NB4 (cell line): ENCODE measurements at regions not wholly inside any gene's neighbourhood (a gene's known extent, or its start where the extent isn't known, plus 50 kb on each side); places are given as distances from the start of the nearest gene placed in this dataset.
A peak's percentile ranks its signal among the peaks of the same experiment; 100 is the strongest.

Source experiments
- DNase-seq: peaks from one replicate; pipeline ENCODE4 v3.0.0; 2010; ENCODE audit warnings: low read depth
- H3K4me3 ChIP-seq: one replicate; pipeline ENCODE4 v1.5.1; 2011; ENCODE audit warnings: mild to moderate bottlenecking, low read depth, low read length, moderate library complexity
- MYC ChIP-seq: IDR thresholded peaks from 2 replicates; pipeline ENCODE4 v1.6.1; 2011; ENCODE audit warnings: low read depth, low read length
- POLR2A ChIP-seq: IDR thresholded peaks from 2 replicates; pipeline ENCODE4 v1.6.1; 2011; ENCODE audit warnings: mild to moderate bottlenecking; ENCODE audit not compliant: insufficient read length; ENCODE audit errors: extremely low read depth
- TF ChIP-seq, protein P1 (sequence below): IDR thresholded peaks from one replicate; pipeline ENCODE4 v1.5.1; 2012; ENCODE audit warnings: low read depth, low read length
- TF ChIP-seq, protein P2 (sequence below): IDR thresholded peaks from 2 replicates; pipeline ENCODE4 v1.6.1; 2011; ENCODE audit warnings: low read depth, low read length

DNA sequence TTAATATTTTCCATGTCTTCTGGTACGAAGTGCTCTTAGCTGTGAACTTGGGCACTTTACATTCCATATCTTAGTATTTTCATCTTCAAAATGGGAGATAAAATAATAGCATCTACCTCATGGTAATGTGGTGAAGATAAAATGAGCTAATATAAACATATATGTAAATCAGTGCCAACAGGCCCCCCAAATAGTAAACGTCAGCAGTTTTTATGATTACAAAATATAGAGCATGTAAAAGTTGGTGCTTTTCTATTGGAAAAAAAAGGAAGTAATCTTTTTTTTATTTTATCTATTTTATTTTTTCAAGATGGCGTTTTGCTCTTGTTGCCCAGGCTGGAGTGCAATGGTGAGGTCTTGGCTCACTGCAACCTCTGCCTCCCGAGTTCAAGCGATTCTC lies 291.1 kb upstream of the PRDM9 start:
- H3K4me3 ChIP-seq, result no peak overlapping the region
- TF ChIP-seq MYC (no peak), POLR2A (no peak)
- TF ChIP-seq, protein P1, sequence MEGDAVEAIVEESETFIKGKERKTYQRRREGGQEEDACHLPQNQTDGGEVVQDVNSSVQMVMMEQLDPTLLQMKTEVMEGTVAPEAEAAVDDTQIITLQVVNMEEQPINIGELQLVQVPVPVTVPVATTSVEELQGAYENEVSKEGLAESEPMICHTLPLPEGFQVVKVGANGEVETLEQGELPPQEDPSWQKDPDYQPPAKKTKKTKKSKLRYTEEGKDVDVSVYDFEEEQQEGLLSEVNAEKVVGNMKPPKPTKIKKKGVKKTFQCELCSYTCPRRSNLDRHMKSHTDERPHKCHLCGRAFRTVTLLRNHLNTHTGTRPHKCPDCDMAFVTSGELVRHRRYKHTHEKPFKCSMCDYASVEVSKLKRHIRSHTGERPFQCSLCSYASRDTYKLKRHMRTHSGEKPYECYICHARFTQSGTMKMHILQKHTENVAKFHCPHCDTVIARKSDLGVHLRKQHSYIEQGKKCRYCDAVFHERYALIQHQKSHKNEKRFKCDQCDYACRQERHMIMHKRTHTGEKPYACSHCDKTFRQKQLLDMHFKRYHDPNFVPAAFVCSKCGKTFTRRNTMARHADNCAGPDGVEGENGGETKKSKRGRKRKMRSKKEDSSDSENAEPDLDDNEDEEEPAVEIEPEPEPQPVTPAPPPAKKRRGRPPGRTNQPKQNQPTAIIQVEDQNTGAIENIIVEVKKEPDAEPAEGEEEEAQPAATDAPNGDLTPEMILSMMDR, result no peak
- TF ChIP-seq, protein P2, sequence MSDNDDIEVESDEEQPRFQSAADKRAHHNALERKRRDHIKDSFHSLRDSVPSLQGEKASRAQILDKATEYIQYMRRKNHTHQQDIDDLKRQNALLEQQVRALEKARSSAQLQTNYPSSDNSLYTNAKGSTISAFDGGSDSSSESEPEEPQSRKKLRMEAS, result no peak
- no peak for DNase-seq

DNA sequence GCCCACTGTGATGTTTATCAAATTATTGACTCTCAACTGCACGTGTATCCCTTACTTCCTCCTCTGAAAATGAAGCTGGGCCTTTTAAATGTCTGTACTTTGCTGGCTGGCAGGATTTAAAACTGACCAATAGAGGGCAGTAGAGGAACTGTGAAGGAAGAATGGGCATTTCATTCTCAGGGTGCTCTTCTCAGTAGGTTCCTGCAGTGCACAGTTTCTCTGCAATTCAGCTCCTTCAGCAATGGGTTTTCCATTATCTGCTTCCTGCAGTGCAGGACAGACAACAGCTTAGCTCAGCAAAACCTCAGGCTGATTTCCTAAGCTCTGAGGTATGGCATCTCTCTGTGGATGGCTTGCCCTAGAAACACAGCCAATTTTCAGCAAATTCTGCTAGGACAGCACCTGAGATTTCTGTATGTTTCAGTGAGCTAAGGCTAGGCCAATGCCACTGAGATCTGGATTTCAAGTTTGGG lies 298.4 kb upstream of the PRDM9 start:
- H3K4me3 ChIP-seq, result no peak overlapping the region
- TF ChIP-seq MYC, result no peak
- TF ChIP-seq, protein P1, result peak; percentile 71
- TF ChIP-seq, protein P2, result peak; percentile 82
- DNase-seq, result peak; percentile 78

DNA sequence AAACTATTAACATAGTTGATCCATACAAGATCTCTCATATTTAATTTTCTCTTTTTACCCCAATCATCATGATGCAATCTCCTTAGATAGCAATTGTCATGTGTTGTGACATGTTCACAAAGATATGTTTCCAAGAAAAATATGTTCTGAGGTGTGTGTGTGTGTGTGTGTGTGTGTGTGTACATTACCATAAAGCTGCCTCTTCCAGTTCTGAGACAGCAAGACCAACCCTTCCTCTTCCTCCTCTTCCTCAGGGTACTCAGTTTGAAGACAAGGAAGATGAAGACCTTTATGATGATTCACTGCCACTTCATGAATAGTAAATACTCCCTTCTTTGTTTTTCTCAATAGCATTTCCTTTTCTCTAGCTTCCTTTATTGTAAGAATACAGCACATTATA lies 303.3 kb upstream of the PRDM9 start:
- TF ChIP-seq, protein P2, result no peak
- H3K4me3 ChIP-seq, result no peak overlapping the region
- no peak for DNase-seq

DNA sequence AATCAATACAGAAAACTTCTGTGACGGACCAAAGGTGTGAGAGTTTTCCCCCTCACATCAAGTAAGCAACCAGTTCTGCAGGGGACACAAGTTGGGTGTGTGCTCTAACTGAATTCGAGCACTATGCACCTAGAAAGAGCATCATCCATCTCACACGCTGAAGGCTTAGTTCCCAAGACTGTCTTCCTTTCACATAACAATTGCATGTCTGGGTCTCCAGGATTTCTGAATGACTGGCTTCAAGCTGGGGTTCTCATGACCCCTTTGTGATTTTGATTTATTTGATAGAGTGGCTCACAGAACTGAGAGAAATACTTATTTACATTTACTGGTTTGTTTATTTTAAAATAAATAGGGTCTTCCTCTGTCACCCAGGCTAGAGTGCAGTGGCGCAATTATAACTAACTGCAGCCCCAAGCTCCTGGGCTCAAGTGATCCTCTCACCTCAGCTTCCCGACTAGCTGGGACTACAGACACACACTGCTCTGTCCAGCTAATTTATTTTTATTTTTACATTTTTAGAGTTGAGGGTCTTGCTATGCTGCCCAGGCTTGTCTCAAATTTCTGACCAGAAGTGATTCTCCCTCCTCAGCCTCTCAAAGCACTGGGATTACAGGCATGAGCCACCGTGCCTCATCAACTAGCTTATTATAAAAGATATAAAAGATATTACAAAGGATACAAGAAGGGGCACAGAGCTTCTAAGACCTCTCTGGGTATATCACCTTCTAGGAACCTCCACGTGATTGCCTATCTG lies 316.7 kb upstream of the CDH12 start:
- no peak overlapping the region for H3K4me3 ChIP-seq
- no peak for DNase-seq
- TF ChIP-seq, protein P1, result no peak
- TF ChIP-seq POLR2A (no peak), MYC (no peak)
- TF ChIP-seq, protein P2, result no peak

DNA sequence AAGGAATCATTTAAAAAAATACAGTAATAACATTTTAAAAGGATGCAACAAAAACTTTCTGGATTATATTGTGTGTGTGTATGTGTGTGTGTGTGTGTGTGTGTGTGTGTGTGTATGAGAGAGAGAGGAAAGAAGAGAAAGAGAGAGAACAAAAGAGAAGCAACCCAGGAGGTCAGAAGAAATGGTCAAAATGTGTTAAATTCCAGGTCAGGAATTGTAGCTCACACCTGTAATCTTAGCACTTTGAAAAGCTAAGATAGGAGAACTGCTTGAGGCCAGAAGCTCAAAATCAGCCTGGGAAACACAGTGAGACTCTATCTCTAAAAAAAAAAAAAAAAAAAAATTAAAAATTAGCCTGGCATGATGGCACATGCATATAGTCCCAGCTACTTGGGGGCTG lies 311.8 kb upstream of the CDH12 start:
- no peak for DNase-seq
- TF ChIP-seq, protein P2, result no peak
- TF ChIP-seq MYC (no peak), POLR2A (no peak)
- TF ChIP-seq, protein P1, result no peak
- H3K4me3 ChIP-seq, result no peak overlapping the region

DNA sequence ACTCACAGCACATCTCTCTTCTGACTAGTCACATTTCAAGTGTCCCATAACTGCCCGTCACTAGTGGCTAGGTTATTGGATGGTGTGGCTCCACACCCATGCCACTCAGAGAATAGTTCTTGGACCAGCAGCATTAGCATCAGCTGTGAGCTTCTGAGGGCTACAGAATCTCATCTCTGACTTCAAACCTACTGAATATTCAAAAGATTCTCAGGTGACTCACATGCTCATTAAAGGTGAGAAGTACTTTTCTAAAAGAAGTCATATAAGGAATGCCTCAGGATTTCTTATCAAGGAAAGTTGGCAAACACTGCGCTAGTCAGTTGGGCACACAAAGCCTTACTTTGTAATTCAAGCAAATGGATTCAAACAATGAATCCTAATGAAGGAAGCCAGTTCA lies 305.0 kb upstream of the CDH12 start:
- H3K4me3 ChIP-seq, result no peak overlapping the region
- TF ChIP-seq, protein P2, result no peak

More for the DNA sequence above, 305.0 kb upstream of the CDH12 start:
- DNase-seq, result no peak
